ENCODE measurements at regions not wholly inside any gene's neighbourhood (a gene's known extent, or its start where the extent isn't known, plus 50 kb on each side); places are given as distances from the start of the nearest gene placed in this dataset.

DNA sequence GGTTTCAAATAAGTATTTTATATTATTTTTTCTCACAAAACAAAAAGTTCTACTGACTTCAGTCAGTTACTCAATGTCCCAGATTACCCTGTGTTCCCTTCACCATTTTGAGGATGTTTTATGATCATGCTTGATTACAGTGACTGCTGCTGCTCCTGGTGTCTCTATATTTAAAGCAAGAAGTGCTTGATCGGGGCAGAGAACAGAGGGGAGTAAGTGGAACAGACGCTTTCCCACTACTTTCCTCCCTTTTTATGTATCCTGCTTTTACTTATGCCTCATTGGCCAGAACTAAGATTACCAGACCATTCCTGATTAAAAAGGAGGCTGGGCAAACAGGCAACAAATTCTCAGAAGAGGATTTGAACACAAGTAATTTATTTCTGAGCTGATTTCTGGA is 612.1 kb downstream of the VGLL3 start:
- TF ChIP-seq, protein P1, sequence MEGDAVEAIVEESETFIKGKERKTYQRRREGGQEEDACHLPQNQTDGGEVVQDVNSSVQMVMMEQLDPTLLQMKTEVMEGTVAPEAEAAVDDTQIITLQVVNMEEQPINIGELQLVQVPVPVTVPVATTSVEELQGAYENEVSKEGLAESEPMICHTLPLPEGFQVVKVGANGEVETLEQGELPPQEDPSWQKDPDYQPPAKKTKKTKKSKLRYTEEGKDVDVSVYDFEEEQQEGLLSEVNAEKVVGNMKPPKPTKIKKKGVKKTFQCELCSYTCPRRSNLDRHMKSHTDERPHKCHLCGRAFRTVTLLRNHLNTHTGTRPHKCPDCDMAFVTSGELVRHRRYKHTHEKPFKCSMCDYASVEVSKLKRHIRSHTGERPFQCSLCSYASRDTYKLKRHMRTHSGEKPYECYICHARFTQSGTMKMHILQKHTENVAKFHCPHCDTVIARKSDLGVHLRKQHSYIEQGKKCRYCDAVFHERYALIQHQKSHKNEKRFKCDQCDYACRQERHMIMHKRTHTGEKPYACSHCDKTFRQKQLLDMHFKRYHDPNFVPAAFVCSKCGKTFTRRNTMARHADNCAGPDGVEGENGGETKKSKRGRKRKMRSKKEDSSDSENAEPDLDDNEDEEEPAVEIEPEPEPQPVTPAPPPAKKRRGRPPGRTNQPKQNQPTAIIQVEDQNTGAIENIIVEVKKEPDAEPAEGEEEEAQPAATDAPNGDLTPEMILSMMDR (IDR thresholded peaks at IDR 0.05), result no peak
- no peak for TF ChIP-seq POLR2A (IDR thresholded peaks at IDR 0.05)

Measured in thyroid gland (tissue), 4 donors.